GM18505 (cell line): ENCODE measurements at regions not wholly inside any gene's neighbourhood (a gene's known extent, or its start where the extent isn't known, plus 50 kb on each side); places are given as distances from the start of the nearest gene placed in this dataset.

ENCODE experiments used
- ATAC-seq: cut with Tn5 transposase; IDR thresholded peaks from one replicate; pipeline ENCODE4 v1.9.1; 2021; ENCODE audit not compliant: unreplicated experiment
- POLR2A ChIP-seq: IDR thresholded peaks from 4 replicates; pipeline ENCODE4 v1.6.1; 2011; ENCODE audit warnings: borderline replicate concordance; ENCODE audit not compliant: insufficient read depth, insufficient read length; ENCODE audit errors: extremely low read depth

DNA sequence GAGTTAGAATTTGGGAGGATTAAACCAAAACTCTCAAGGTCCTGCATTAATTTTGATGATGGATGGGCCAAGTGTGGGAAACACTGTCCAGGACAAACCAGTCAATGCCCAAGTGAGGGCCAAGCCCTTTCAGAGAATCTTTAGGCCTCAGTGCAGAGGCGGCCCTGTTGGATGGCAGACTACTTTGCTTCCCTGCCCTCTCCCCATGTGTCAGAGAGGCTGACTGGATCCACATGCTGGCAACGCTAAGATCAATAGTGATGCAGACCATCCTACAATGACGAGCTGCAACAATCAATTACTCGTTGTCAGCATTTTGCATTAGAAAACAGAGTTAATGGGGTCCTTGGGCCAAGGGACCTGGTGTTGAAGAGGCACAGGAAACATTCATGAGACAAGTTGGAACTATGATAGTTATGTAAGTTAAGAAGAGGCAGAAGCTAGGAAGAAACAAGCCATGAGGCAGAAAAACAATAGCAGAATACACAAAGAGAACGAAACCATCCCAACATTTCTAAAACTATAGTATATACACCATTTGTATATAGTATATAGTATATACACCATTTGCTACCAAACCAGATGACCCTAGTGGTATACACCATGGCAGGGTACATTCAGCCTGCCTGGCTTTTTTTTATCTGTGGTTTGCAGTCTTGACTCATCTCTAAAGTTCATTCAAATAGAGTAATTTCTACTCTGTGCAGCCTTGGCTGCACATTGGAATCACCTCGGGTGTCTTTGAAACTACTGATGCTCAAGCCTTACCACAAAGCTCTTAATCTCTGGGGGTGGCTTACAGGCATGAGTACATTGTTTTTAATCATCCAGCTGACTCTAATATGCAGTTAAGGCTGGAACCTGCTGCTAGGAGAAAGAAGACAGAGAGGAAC is 147.7 kb upstream of the GYPA start:
- peak; percentile 97 for ATAC-seq
- TF ChIP-seq POLR2A: no peak

DNA sequence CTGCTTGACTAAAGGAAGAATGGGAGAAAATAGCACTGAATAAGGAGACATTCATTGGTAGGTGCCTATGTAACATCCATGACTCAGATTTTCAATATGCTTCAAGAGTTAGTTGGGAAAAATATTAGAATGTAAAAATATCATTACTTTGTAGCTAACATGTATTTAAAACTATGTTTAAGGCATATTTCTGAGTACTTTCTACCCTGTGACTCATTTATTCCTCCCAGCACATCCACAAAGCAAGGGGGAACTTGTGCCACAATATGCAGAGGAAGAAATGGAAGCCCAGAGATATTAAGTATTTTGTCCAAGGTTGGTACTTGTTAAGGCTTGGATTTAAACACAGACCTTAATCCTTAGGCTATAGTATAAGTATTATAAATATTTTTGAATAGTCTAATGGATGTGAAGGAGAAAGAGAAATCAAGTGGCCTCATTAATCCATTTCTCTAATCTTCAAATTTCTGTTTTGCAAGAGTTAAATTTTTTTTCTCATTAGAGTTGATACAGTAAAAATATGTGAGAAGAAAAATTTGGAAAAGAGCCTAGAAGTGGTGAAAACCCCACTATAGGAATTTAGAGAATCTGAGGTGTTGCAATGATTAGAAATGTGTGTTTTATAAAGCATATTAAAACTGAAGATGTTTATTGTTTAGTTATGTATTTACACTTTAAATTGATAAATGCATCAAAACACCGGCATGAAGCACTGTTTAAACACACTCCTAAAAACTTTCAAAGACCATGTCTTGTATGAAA is 149.3 kb upstream of the GYPA start:
- TF ChIP-seq POLR2A: no peak
- ATAC-seq: no peak

DNA sequence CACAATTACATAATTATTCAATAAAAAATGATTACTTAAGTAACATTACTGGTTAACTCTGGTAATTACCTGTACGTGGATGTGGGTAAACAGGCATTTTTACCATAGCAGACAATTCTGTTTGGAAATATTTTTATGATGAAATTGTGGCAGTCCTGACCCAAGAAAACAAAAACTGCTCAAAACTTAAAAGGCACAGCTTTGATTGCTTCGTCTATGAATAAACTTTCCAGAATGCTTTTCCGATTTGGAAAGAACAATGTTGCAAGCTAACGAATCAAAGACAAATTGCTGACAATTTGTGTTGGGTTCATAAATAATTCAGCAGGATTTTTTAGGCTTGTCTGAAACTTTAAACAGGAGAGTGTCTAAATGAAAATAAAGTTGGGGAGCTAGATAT is 150.6 kb upstream of the GYPA start:
- ATAC-seq: no peak
- no peak for TF ChIP-seq POLR2A

DNA sequence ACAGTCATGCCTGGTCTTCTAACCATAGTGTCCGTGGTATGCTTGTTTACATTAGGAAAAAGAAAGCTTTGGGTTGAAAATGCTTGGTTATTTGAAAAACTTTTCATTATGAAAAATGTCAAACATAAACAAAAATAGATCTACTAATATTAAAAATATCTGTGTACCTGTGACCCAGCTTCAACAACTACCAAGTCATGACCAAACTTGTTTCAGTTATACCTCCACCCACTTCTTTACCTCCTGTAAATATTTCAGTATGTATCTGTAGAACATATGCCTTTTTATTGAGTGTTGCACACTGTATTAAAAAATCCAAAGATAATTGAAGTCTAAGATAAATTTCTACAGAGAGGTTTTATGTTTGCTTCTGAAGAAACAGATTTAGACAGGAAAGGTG is 153.7 kb upstream of the GYPA start:
- no peak for ATAC-seq
- no peak for TF ChIP-seq POLR2A

DNA sequence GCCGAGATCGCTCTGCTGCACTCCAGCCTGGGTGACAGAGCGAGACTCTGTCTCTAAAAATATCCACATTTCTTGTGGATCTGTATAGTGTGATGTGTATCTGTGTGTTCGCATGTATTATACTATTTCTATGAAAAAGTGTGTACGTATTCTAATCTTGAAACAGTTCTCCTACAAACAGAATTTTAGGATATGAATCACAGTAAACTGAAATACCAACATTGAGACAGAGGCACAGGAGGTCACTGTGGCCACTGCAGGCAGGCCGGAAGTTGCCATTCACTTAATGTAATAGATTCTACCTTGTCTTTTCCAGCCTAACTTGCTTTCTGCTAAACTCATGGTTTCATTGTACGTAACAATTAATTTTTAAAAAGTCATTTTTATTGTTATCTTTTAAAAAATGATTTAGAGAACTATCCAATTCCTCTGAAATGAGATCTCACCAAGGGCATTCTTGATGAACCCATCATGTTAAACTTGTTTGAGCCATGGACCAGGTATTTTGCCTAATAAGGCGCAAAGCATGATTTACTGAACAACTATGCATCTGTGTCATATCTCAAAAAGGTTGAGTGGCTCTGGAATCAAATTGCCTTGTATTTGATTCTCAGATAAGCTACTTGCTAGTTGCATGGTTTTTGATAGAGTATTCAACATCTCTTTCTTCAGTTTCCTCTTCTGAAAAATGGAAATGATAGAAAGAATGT is 154.9 kb upstream of the GYPA start:
- ATAC-seq: no peak
- TF ChIP-seq POLR2A: no peak

DNA sequence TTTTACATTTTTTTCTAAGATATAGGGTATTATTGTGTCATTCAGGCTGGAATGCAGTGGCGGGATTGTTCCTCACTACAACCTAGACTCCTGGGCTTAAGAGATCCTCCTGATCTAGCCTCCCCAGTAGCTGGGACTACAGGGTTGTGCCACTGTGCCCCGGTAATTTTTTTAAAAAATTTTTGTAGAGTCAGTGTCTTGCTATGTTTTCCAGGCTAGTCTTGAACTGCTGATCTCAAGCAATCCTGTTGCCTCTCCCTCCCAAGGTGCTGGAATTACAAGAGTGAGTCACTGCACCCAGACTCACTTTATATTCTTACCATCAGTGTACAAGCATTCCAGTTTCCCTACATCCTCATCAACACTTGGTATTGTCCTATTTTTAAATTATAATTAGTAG is 156.4 kb upstream of the GYPA start:
- no peak for ATAC-seq
- TF ChIP-seq POLR2A: no peak

DNA sequence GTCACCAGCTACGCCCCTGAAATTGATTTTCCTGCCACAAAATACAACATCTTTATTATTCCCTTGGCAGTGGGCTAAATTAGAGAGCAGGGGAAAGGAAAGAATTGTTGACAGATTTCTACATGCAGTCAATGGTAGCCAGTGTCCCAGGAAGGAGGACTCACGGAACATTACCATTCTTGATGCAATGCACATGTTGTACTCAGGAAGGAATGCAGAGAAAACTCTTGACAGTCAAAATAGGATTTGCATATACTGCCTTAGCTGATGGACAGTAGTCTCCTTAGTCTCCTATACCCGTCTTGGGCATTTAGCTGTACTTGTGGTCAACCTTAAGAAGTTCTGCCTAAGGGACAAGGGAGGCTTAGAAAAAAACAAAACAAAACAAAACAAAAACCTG is 158.0 kb upstream of the GYPA start:
- TF ChIP-seq POLR2A: no peak
- ATAC-seq: no peak

DNA sequence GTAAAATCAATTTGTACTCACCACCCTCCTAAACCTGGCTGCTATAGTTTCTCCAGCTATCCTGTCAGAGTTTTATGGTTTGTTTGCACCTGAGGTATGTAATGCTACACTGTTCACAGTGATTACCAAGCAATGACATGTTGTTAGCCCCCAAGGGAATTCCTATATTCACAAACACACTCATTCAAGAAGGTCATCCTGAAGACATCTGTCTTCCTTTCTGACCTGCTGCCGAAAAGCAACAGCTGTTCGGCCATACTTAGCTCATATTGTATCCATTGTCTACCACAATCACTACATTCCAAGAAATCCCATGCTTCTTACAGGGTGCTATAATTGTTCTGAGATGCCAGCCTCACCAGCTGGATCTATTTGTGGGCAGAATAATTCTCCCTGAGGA is 160.1 kb upstream of the GYPA start:
- ATAC-seq: no peak
- no peak for TF ChIP-seq POLR2A

DNA sequence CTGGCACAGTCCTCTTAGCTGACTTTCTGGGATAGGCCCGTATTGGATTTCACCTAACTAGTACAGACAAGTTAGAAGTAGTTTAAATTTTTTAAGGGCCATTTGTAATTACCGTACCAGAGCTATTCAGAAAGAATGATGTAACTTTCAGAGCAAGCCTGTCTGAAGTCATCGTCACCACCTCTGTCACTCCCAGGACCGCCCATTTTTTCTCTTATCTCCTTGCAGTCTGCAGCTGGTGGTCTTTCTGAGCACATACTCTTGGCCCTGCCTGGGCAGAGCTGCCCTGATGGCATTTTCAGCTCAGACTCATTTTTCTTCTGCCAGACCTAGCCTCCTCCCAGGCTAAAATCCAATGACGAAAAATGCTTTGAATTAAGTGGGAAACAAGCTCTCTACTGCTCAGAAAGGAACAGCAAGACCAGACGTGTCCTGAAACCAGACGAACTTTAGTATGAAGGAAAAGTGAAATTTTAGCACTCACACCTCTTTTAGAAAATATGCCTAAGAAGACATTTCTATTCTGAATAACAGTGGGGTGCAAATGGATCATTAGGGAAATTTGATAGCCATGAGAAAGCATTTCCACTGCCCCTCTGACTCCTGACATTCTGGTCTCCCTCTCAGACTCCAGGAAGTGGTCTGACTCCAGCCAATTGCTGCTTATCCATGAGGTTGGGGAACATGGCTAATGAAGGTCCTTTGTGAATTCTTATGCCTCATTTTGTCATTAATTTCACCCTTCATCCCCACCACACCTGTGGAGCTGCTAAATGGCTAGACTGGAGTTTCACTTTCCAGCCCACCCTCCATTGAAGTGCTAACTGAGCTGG is 162.4 kb upstream of the GYPA start:
- no peak for ATAC-seq
- no peak for TF ChIP-seq POLR2A

DNA sequence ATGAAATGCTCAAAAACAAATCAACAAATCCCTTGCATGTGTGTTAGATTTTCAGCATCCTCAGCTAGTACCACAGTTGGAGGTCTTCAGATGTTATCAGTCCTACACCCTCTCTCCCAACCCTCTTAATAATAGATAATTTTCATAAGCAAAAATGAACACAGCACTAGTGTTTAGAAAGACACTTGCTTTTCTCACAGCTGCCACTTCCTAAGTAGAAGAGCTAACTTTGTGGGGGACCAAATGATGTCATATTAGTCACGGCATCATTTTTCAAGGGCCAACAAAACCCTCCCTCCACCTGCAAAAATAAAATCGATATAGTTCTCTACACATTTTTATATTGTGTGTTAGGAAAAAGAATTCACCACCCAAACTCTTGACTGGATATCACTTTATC is 163.5 kb upstream of the GYPA start:
- TF ChIP-seq POLR2A: no peak
- ATAC-seq: no peak

DNA sequence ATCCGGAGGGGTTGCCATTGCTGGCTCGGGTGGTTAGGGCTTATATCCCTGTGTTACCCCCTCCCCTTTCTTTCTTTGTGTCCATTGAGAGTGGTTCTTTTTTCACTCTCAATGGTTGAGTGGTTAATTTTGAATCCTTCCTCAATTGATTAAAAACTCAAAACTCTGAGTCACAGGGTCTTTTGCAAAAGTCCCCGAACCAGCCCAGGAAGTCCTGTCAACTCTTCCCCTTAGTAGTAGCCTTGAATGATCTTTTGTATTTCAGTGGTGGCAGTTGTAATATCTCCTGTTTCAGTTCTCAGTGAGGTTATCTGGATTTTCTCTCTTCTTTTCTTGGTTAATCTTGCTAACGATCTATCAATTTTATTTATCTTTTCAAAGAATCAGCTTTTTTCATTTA is 170.0 kb upstream of the GYPA start:
- ATAC-seq: no peak
- TF ChIP-seq POLR2A: no peak

DNA sequence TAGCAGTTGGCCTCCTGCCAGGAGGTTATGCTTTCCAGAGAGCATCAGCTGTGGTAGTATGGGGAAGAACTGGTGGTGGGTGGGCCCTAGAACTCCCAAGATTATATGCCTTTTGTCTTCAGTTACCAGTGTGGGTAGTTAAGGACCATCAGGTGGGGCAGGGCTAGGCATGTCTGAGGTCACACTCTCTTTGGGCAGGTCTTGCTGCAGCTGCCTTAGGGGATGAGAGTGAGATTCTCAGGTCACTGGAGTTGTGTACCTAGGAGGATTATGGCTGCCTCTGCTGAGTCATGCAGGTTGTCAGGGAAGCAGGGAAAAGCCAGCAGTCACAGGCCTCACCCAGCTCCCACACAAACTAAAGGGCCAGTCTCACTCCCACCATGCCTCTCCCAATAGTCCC is 172.9 kb upstream of the GYPA start:
- no peak for TF ChIP-seq POLR2A
- ATAC-seq: no peak

DNA sequence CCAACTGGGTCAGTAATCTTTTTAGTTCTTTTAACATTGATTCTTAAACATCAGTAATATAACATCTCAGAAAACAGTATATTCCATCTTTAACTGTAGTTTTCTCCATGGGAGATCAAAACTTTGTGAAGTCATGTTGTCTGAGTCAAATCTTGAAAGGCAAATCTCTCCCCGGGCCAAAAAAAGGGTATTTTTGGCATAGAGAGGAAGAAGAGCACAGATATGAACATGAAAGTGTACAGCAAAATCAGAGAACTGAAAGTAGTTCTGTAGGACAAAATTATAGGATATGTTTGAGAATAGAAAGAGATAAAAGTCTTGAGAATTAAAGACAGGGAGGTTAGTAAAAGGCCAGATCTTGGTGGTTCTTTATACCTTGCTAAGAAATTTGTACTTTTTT is 176.4 kb upstream of the GYPA start:
- peak; percentile 76 for ATAC-seq

More for the DNA sequence above, 176.4 kb upstream of the GYPA start:
- no peak for TF ChIP-seq POLR2A
